NCI-H128 (cell line): ENCODE measurements at regions not wholly inside any gene's neighbourhood (a gene's known extent, or its start where the extent isn't known, plus 50 kb on each side); places are given as distances from the start of the nearest gene placed in this dataset.
"Not testable (repeated sequence)": the region's sequence is repeated elsewhere in the genome, so short reads cannot be mapped to it uniquely, and the experiment has no call there.

Source experiments
- DNase-seq: peaks from one replicate; lab custom pipeline; 2025; ENCODE audit not compliant: unreplicated experiment; lab: John Stamatoyannopoulos, UW

GRCh38 chr4:118586357-118586790 lies 98.8 kb upstream of the METTL14 start:
- DNase-seq, result no peak

DNA sequence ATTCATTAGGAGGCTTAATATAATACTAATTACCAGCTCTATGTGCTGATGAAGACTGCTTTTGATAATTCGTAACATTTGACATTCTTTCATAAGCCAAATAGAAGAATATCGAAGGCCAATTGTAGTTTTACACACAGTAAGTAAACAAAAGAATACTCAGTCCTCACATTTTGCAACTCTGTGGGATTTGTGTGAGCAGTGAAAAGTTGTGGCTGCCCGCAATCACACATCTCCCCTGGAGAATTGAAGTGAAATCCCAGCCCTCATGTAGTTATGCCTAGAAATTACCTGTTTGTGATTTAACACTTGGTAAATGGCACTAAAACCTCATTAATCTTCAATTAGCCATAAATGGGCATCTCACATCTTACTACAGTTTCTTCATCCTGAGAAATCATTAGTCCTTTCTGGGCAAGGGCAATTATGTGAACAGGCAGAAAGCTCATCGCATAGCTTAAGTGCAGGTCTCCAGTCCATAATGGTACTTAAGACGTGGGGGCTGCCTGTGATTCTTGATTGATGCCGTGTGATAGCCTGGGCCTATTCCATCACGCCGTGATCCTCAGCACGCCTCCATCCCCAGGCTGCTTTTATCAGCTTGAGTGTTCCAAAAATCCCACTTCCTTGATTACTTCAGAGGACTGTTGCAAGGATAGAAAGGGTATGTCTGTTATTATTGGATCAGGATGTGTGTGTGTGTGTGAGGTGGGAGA lies 97.9 kb upstream of the METTL14 start:
- DNase-seq, result no peak

DNA sequence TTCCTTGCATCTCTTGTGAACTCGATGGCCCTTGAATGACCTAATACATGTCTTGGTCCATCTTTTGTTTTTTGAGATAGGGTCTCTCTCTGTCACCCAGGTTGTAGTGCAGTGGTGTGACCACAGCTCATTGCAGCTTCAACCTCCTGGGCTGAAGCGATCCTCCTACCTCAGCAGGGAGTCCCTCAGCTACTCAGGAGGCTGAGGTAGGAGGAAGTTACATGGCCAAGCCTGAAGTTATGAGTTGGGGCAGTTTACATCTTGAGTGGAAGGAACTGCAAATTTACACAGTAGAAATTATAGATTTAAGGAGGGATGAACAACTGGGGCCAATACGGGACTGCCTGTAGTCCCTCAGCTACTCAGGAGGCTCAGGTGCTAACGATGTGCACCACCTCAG lies 97.2 kb upstream of the METTL14 start:
- DNase-seq, result no peak

DNA sequence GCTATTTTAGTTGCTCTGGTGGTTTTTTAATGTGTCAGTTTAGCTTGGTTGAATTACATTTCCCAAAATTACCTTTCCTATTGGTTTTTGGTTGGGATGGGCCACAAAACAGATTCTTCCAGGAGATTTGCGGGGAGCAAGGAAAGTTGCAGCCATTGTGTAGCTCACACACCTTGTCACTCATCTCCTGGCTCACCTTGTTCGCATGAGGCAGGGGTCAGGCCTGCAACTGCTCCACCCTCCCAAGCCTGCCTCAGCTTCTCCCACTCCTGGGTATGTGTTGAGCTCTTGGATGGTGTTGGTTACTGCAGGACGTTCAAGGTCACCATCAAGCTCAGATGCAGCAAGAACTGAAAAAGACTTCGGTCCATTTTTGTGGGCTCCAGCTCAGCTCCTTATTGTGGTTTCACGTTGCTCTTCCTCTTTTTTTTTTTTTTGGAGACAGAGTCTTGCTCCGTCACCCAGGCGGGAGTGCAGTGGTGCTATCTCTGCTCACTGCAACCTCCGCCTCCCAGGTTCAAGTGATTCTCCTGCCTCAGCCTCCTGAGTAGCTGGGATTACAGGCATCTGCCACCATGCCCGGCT lies 95.6 kb upstream of the METTL14 start:
- DNase-seq, result no peak

GRCh38 chr4:118591339-118592046 lies 93.7 kb upstream of the METTL14 start:
- not testable (repeated sequence) for DNase-seq

DNA sequence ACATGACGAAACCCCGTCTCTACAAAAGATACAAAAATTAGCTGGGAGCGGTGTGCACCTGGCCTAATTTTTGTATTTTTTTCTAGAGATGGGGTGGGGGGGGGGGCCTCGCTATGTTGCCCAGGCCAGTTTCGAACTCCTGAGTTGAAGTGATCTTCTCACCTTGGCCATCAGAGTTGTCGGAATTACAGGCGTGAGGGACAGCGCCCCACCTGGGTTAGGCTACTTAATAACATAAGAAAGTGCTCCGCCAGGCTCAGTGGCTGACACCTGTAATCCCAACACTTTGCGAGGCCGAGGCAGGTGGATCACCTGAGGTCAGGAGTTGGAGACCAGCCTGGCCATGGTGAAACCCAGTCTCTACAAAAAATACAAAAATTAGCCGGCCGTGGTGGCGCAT lies 92.9 kb upstream of the METTL14 start:
- DNase-seq, result not testable (repeated sequence)

DNA sequence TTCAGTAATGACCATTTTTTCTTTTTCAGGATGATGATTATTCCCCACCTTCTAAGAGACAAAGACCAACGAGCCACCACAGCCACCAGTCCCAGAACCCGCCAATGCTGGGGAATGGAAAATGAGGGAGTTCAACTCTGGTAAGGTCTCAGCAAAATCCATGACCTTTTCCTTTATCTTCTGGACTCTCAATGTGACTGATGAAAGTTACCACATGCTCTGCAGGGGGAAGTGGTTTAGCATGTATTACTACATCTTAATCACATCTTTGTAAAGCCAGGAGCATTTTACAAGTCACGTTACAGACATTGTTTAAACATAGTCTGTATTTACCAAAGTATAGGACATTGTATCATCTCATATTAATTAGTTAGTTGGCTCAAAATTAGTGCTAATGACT lies 89.3 kb upstream of the METTL14 start:
- DNase-seq, result not testable (repeated sequence)

GRCh38 chr4:118625097-118625496 lies 60.1 kb upstream of the METTL14 start:
- DNase-seq, result not testable (repeated sequence)

GRCh38 chr4:118629697-118630096 lies 55.5 kb upstream of the METTL14 start:
- DNase-seq, result not testable (repeated sequence)

DNA sequence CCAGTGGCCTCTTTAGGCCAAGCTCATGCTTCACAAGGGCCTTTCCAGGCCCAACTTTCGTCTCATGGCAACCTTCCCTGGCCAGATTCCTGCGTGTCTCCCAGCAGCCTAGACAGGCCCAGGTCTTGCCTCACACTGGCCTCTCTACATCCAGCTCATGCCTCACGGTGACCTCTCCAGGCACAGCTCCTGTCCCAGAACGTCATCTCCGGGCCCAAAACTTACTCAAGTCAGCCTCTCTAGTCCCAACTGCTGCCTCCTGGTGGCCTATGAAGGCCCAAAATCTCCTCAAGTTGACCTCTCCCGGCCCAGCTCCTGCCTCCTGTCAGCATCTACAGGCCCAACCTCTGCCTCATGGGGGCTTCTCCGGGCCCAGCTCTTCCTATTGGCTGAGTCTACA lies 54.3 kb upstream of the METTL14 start:
- not testable (repeated sequence) for DNase-seq

- not testable (repeated sequence) for DNase-seq
Observed at GRCh38 chr4:118631321-118632050, 53.7 kb upstream of the METTL14 start.

DNA sequence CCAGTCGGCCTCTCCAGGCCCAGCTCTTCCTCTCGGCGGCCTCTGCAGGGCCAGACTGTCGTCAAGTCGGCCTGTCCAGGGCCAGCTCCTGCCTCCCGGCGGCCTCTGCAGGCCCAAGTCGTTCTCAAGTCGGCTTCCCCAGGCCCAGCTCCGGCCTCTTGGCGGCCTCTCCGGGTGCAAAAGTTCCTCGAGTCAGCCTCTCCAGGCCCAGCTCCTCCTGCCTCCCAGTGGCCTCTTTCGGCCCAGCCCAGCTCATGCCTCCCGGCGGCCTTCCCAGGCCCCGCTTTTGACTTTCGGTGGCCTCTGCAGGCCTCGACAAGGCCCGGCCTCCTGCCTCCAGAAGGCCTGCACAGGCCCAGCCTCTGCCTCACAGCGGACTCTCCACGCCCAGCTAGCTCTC lies 51.7 kb upstream of the METTL14 start:
- DNase-seq, result not testable (repeated sequence)

- not testable (repeated sequence) for DNase-seq
Observed at GRCh38 chr4:118634126-118634875, 50.9 kb upstream of the METTL14 start.
